HCT116 (cell line): ENCODE measurements at regions not wholly inside any gene's neighbourhood (a gene's known extent, or its start where the extent isn't known, plus 50 kb on each side); places are given as distances from the start of the nearest gene placed in this dataset.
"Not testable (repeated sequence)": the region's sequence is repeated elsewhere in the genome, so short reads cannot be mapped to it uniquely, and the experiment has no call there.

Source experiments
- ATAC-seq: fragments of 200-7000 bp; cut with Tn5 transposase; 2 replicates; pipeline ENCODE4 v1.9.1; 2020; ENCODE audit warnings: mild to moderate bottlenecking, moderate library complexity
- BruUV-seq: library from RNA; stranded (reverse); fragments of 400-500 nt; replicated peaks from 2 replicates; lab custom pipeline; 2021; lab: Mats Ljungman, UMichigan
- CTCF ChIA-PET: fragments of 300-600 bp; sonication (Branson Sonifier 250); formaldehyde crosslinking; loops from one replicate; lab custom pipeline; 2021; ENCODE audit warnings: antibody characterized with exemption; lab: Charles Lee
- POLR2A ChIA-PET: fragments of 300-600, 350-600 bp; sonication (Branson Sonifier 250); formaldehyde crosslinking; loops from one replicate; lab custom pipeline; 2021; ENCODE audit warnings: antibody characterized with exemption; lab: Charles Lee
- RAD21 ChIA-PET, 2 experiments: fragments of 300-600 bp; sonication (Branson Sonifier 250); formaldehyde crosslinking; loops; one replicate each; lab custom pipeline; 2023; ENCODE audit warnings: low total read pairs in 2 of 2; ENCODE audit not compliant: uncharacterized antibody in 2 of 2, unreplicated experiment in 2 of 2, low non-redundant PET in 1 of 2; lab: Charles Lee
- DNase-seq: peaks from one replicate; pipeline ENCODE4 v3.0.0-alpha.2; 2010; ENCODE audit warnings: low read depth, low spot score
- H2AFZ ChIP-seq: fragments of 200-600 bp; shearing (Covaris generic), sonication (generic); 2 replicates; pipeline ENCODE4 v1.6.1; 2017; ENCODE audit warnings: low read depth, mixed run types, mixed read lengths, antibody characterized with exemption, low read length; ENCODE audit not compliant: poor library complexity, severe bottlenecking
- H3K27ac ChIP-seq: 2 replicates; pipeline ENCODE4 v1.5.1; 2012; ENCODE audit warnings: low read depth, low read length
- H3K27me3 ChIP-seq: fragments of 200-600 bp; sonication (generic); 2 replicates; pipeline ENCODE4 v1.6.1; 2016; ENCODE audit warnings: mixed run types, low read length, mixed read lengths; ENCODE audit not compliant: insufficient read depth
- H3K36me3 ChIP-seq, 2 experiments: fragments of 200-500 bp in 1 of 2; fragments of 200-600 bp in 1 of 2; sonication (Bioruptor generic) in 1 of 2; sonication (generic) in 1 of 2; 2 replicates each; pipeline versions ENCODE4 v1.5.1 to v1.6.1; 2014 to 2016; ENCODE audit warnings: low read length in 2 of 2, inconsistent platforms in 1 of 2, mixed read lengths in 1 of 2, mixed run types in 1 of 2; ENCODE audit not compliant: insufficient read depth in 2 of 2, control insufficient read depth in 1 of 2
- H3K4me1 ChIP-seq, 2 experiments: fragments of 200-600 bp in 1 of 2; sonication (generic) in 1 of 2; 2 replicates each; pipeline versions ENCODE4 v1.5.1 to v1.6.1; 2012 to 2017; ENCODE audit warnings: low read length in 2 of 2, inconsistent platforms in 1 of 2, mild to moderate bottlenecking in 1 of 2, mixed read lengths in 1 of 2, mixed run types in 1 of 2, moderate library complexity in 1 of 2; ENCODE audit not compliant: insufficient read depth in 2 of 2, control insufficient read depth in 1 of 2
- H3K4me2 ChIP-seq: fragments of 200-600 bp; sonication (generic); 2 replicates; pipeline ENCODE4 v1.6.1; 2017; ENCODE audit warnings: mixed run types, low read length, mixed read lengths
- H3K4me3 ChIP-seq, 2 experiments: fragments of 200-600 bp in 1 of 2; sonication (generic) in 1 of 2; replicated peaks in 1 of 2; 2 replicates each; pipeline ENCODE4 v1.5.1; 2011 to 2016; ENCODE audit warnings: low read length in 2 of 2, control low read depth in 1 of 2, low read depth in 1 of 2, mild to moderate bottlenecking in 1 of 2, mixed read lengths in 1 of 2, mixed run types in 1 of 2
- H3K79me2 ChIP-seq: fragments of 200-600 bp; sonication (generic); 2 replicates; pipeline ENCODE4 v1.6.1; 2017; ENCODE audit warnings: mild to moderate bottlenecking, mixed run types, low read length, moderate library complexity, mixed read lengths; ENCODE audit not compliant: insufficient read depth
- H3K9ac ChIP-seq: fragments of 200-600 bp; sonication (generic); 2 replicates; pipeline ENCODE4 v1.6.1; 2016; ENCODE audit warnings: low read length, mixed read lengths
- H3K9me2 ChIP-seq: fragments of 200-600 bp; sonication (generic), shearing (Covaris generic); 2 replicates; pipeline ENCODE4 v1.6.1; 2017; ENCODE audit warnings: mixed run types, mild to moderate bottlenecking, moderate library complexity; ENCODE audit not compliant: insufficient read depth
- H3K9me3 ChIP-seq, 2 experiments: fragments of 200-500 bp in 1 of 2; fragments of 200-600 bp in 1 of 2; sonication (Bioruptor generic) in 1 of 2; sonication (generic) in 1 of 2; 2 replicates each; pipeline ENCODE4 v1.6.1; 2014 to 2017; ENCODE audit warnings: low read length in 2 of 2, mixed read lengths in 2 of 2, inconsistent platforms in 1 of 2, low read depth in 1 of 2, mild to moderate bottlenecking in 1 of 2, mixed run types in 1 of 2, moderate library complexity in 1 of 2; ENCODE audit not compliant: control insufficient read depth in 1 of 2, insufficient read depth in 1 of 2
- H4K20me1 ChIP-seq: fragments of 200-600 bp; sonication (generic), shearing (Covaris generic); 2 replicates; pipeline ENCODE4 v1.6.1; 2017; ENCODE audit warnings: mixed run types, mild to moderate bottlenecking, moderate library complexity; ENCODE audit not compliant: insufficient read depth
- ATF3 ChIP-seq: IDR thresholded peaks from 2 replicates; pipeline ENCODE4 v1.6.1; 2012
- CBX3 ChIP-seq: IDR thresholded peaks from 2 replicates; pipeline ENCODE4 v1.6.1; 2012; ENCODE audit warnings: low read depth
- CEBPB ChIP-seq: IDR thresholded peaks from 2 replicates; pipeline ENCODE4 v1.6.1; 2012; ENCODE audit warnings: low read depth
- EGR1 ChIP-seq: IDR thresholded peaks from 2 replicates; pipeline ENCODE4 v1.6.1; 2012; ENCODE audit warnings: low read depth
- ELF1 ChIP-seq: IDR thresholded peaks from 2 replicates; pipeline ENCODE4 v1.6.1; 2012; ENCODE audit warnings: low read depth, borderline replicate concordance
- EZH2 ChIP-seq: fragments of 200-600 bp; sonication (generic); IDR thresholded peaks from 2 replicates; pipeline ENCODE4 v1.6.1; 2017; ENCODE audit warnings: antibody characterized with exemption, mixed run types
- FOSL1 ChIP-seq: IDR thresholded peaks from 2 replicates; pipeline ENCODE4 v1.6.1; 2012; ENCODE audit warnings: low read depth
- POLR2A ChIP-seq: IDR thresholded peaks from 2 replicates; pipeline ENCODE4 v1.7.0; 2011; ENCODE audit warnings: borderline replicate concordance; ENCODE audit not compliant: insufficient read depth, insufficient read length; ENCODE audit errors: extremely low read depth
- POLR2AphosphoS5 ChIP-seq: IDR thresholded peaks from 2 replicates; pipeline ENCODE4 v1.6.1; 2011; ENCODE audit warnings: mild to moderate bottlenecking, low read depth, low read length, moderate library complexity
- SIN3A ChIP-seq: IDR thresholded peaks from 2 replicates; pipeline ENCODE4 v1.6.1; 2012; ENCODE audit warnings: low read depth
- SRF ChIP-seq: IDR thresholded peaks from 2 replicates; pipeline ENCODE4 v1.6.1; 2012; ENCODE audit warnings: low read depth
- TCF7L2 ChIP-seq: IDR thresholded peaks from 2 replicates; pipeline ENCODE4 v1.7.0; 2011; ENCODE audit warnings: borderline replicate concordance, inconsistent platforms; ENCODE audit not compliant: insufficient read depth, insufficient read length; ENCODE audit errors: extremely low read depth
- YY1 ChIP-seq: IDR thresholded peaks from 2 replicates; pipeline ENCODE4 v1.6.1; 2011; ENCODE audit warnings: low read length, low read depth, moderate library complexity, mild to moderate bottlenecking; ENCODE audit not compliant: insufficient replicate concordance; ENCODE audit errors: extremely low read depth
- ZFX ChIP-seq: fragments of 450-650 bp; IDR thresholded peaks from 2 replicates; pipeline ENCODE4 v1.6.1; 2017
- ZNF274 ChIP-seq: fragments of 200-500 bp; sonication (Bioruptor generic); IDR thresholded peaks from 2 replicates; pipeline ENCODE4 v1.6.1; 2014; ENCODE audit warnings: mild to moderate bottlenecking, low read depth, low read length, inconsistent platforms
- intact Hi-C: fragments of 100-400 bp; cut with micrococcal nuclease; formaldehyde crosslinking; loops from 2 replicates; pipeline ENCODE4 v1.10.0; 2022
- TF ChIP-seq, protein P1 (sequence below): IDR thresholded peaks from 2 replicates; pipeline ENCODE4 v1.6.1; 2012
- TF ChIP-seq, protein P2 (sequence below), 3 experiments: fragments of 200-600 bp in 1 of 3; sonication (generic) in 1 of 3; IDR thresholded peaks in 2 of 3; conservative IDR thresholded peaks in 1 of 3; 2 replicates each; pipeline ENCODE4 v1.5.1; 2012 to 2017; ENCODE audit warnings: low read depth in 2 of 3, low read length in 2 of 3, antibody characterized with exemption in 1 of 3, borderline replicate concordance in 1 of 3, control low read depth in 1 of 3, mild to moderate bottlenecking in 1 of 3, mixed read lengths in 1 of 3, mixed run types in 1 of 3, moderate library complexity in 1 of 3; ENCODE audit not compliant: insufficient read depth in 1 of 3

GRCh38 chr9:96056226-96056625 is 180.7 kb downstream of the ERCC6L2 start (continued):
- TF ChIP-seq EZH2 (no peak), SRF (no peak), ZNF274 (no peak), POLR2AphosphoS5 (no peak), FOSL1 (no peak), EGR1 (no peak), ELF1 (no peak), CBX3 (no peak), POLR2A (no peak), ATF3 (no peak)
- TF ChIP-seq, protein P1, sequence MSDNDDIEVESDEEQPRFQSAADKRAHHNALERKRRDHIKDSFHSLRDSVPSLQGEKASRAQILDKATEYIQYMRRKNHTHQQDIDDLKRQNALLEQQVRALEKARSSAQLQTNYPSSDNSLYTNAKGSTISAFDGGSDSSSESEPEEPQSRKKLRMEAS: no peak

- CTCF ChIA-PET, RAD21 ChIA-PET, H3K4me3 ChIP-seq, H2AFZ ChIP-seq, H3K27ac ChIP-seq, H3K4me2 ChIP-seq, intact Hi-C loops, H3K27me3 ChIP-seq, POLR2A ChIA-PET, H3K4me1 ChIP-seq, H3K9me2 ChIP-seq, H3K79me2 ChIP-seq, DNase-seq, H3K9ac ChIP-seq, H3K9me3 ChIP-seq, ATAC-seq, BruUV-seq, H4K20me1 ChIP-seq, H3K36me3 ChIP-seq: not testable (repeated sequence)
These were observed 178.8 kb downstream of the ERCC6L2 start for GRCh38 chr9:96054248-96054647.

- Histone ChIP-seq H3K79me2 (no peaks in the 10 kb centered on the region), H3K4me1 (peaks cover 0 to 6% of the 10 kb centered on the region in 2 experiments; a peak in 1 of 4 replicates), H3K9ac (no peak overlapping the region), H3K27ac (no peak overlapping the region), H3K36me3 (no peaks in the 10 kb centered on the region), H3K4me2 (no peak overlapping the region), H4K20me1 (no peaks in the 10 kb centered on the region), H3K9me2 (no peaks in the 10 kb centered on the region), H3K27me3 (no peaks in the 10 kb centered on the region), H3K4me3 (no peak overlapping the region), H2AFZ (no peak overlapping the region), H3K9me3 (no peaks in the 10 kb centered on the region)
- POLR2A ChIA-PET: no interaction called here
- DNase-seq (no peak), ATAC-seq (no peak)
- no TSS peak for BruUV-seq
- RAD21 ChIA-PET: no interaction called here
- intact Hi-C loops: no loop called here
- CTCF ChIA-PET: no interaction called here
- TF ChIP-seq TCF7L2: no peak
- TF ChIP-seq, protein P2, sequence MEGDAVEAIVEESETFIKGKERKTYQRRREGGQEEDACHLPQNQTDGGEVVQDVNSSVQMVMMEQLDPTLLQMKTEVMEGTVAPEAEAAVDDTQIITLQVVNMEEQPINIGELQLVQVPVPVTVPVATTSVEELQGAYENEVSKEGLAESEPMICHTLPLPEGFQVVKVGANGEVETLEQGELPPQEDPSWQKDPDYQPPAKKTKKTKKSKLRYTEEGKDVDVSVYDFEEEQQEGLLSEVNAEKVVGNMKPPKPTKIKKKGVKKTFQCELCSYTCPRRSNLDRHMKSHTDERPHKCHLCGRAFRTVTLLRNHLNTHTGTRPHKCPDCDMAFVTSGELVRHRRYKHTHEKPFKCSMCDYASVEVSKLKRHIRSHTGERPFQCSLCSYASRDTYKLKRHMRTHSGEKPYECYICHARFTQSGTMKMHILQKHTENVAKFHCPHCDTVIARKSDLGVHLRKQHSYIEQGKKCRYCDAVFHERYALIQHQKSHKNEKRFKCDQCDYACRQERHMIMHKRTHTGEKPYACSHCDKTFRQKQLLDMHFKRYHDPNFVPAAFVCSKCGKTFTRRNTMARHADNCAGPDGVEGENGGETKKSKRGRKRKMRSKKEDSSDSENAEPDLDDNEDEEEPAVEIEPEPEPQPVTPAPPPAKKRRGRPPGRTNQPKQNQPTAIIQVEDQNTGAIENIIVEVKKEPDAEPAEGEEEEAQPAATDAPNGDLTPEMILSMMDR (IDR thresholded peaks at IDR 0.05 in 2 of 3, conservative IDR thresholded peaks at IDR 0.05 in 1 of 3; ENCODE audit: borderline replicate concordance in 1 of 3, insufficient read depth in 1 of 3, low read depth in 2 of 3, low read length in 2 of 3): no peak
- no peak for TF ChIP-seq ZFX
- no peak for TF ChIP-seq EZH2
- TF ChIP-seq POLR2AphosphoS5: no peak
- TF ChIP-seq ZNF274: no peak
- TF ChIP-seq POLR2A: no peak
- no peak for TF ChIP-seq ELF1
- TF ChIP-seq, protein P1: no peak
- no peak for TF ChIP-seq SRF
- TF ChIP-seq EGR1: no peak
- TF ChIP-seq YY1: no peak
- TF ChIP-seq CEBPB: no peak
- no peak for TF ChIP-seq SIN3A
These were observed 177.2 kb downstream of the ERCC6L2 start for GRCh38 chr9:96052686-96053085.
